GM23338 (cell line): ENCODE measurements at regions not wholly inside any gene's neighbourhood (a gene's known extent, or its start where the extent isn't known, plus 50 kb on each side); places are given as distances from the start of the nearest gene placed in this dataset.

Source experiments
- ATAC-seq: fragments of 200-7000 bp; cut with Tn5 transposase; 3 replicates; pipeline ENCODE4 v1.9.1; 2020
- DNase-seq: peaks from one replicate; pipeline ENCODE4 v3.0.0-alpha.2; 2015; ENCODE audit warnings: low spot score
- H2AFZ ChIP-seq: fragments of 200-600 bp; sonication (generic); 2 replicates; pipeline ENCODE4 v1.8.0; 2016; ENCODE audit warnings: antibody characterized with exemption, mild to moderate bottlenecking, moderate library complexity
- H3F3A ChIP-seq: fragments of 200-600 bp; sonication (generic); replicated peaks from 2 replicates; pipeline ENCODE4 v1.8.0; 2017; ENCODE audit warnings: antibody characterized with exemption, mixed run types, low read depth
- H3K27ac ChIP-seq: fragments of 200-600 bp; sonication (generic); 2 replicates; pipeline ENCODE4 v1.6.1; 2016; ENCODE audit warnings: low read depth
- H3K27me3 ChIP-seq: fragments of 200-600 bp; sonication (generic); 2 replicates; pipeline ENCODE4 v1.8.0; 2016; ENCODE audit warnings: mild to moderate bottlenecking, mixed run types, moderate library complexity; ENCODE audit not compliant: insufficient read depth
- H3K36me3 ChIP-seq: fragments of 200-600 bp; sonication (generic); 2 replicates; pipeline ENCODE4 v1.8.0; 2016; ENCODE audit warnings: mild to moderate bottlenecking; ENCODE audit not compliant: insufficient read depth
- H3K4me1 ChIP-seq: fragments of 200-600 bp; sonication (generic); 2 replicates; pipeline ENCODE4 v1.8.0; 2016; ENCODE audit warnings: mild to moderate bottlenecking, moderate library complexity; ENCODE audit not compliant: insufficient read depth
- H3K4me2 ChIP-seq: fragments of 200-600 bp; sonication (generic); 2 replicates; pipeline ENCODE4 v1.7.1; 2017; ENCODE audit warnings: mixed run types
- H3K4me3 ChIP-seq: fragments of 200-600 bp; sonication (generic); 2 replicates; pipeline ENCODE4 v1.6.1; 2016; ENCODE audit warnings: mixed run types
- H3K79me2 ChIP-seq: fragments of 200-600 bp; sonication (generic); replicated peaks from 2 replicates; pipeline ENCODE4 v1.8.0; 2017; ENCODE audit warnings: mild to moderate bottlenecking; ENCODE audit not compliant: insufficient read depth
- H3K9me2 ChIP-seq: fragments of 200-600 bp; sonication (generic); 2 replicates; pipeline ENCODE4 v1.8.0; 2017; ENCODE audit not compliant: insufficient read depth
- H4K20me1 ChIP-seq: fragments of 200-600 bp; sonication (generic); replicated peaks from 2 replicates; pipeline ENCODE4 v1.8.0; 2017; ENCODE audit warnings: mild to moderate bottlenecking; ENCODE audit not compliant: insufficient read depth
- H3K27ac Mint-ChIP-seq: 2 replicates; pipeline ENCODE4 v1.8.0; 2020; ENCODE audit warnings: inconsistent platforms, mild to moderate bottlenecking, moderate library complexity, mixed read lengths
- H3K27me3 Mint-ChIP-seq: 3 replicates; pipeline ENCODE4 v1.8.0; 2022; ENCODE audit warnings: low read depth, mild to moderate bottlenecking, moderate library complexity, mixed read lengths, inconsistent platforms; ENCODE audit not compliant: insufficient read depth, poor library complexity
- H3K36me3 Mint-ChIP-seq: 3 replicates; pipeline ENCODE4 v1.8.0; 2021; ENCODE audit warnings: low read depth, mild to moderate bottlenecking, inconsistent platforms, moderate library complexity, mixed read lengths
- H3K4me1 Mint-ChIP-seq: 3 replicates; pipeline ENCODE4 v1.8.0; 2020; ENCODE audit warnings: mild to moderate bottlenecking, inconsistent platforms, mixed read lengths
- H3K4me3 Mint-ChIP-seq: 3 replicates; pipeline ENCODE4 v1.8.0; 2021; ENCODE audit warnings: moderate library complexity, mild to moderate bottlenecking, inconsistent platforms, mixed read lengths
- H3K9me3 Mint-ChIP-seq: 3 replicates; pipeline ENCODE4 v1.8.0; 2020; ENCODE audit warnings: moderate library complexity, mild to moderate bottlenecking, inconsistent platforms, mixed read lengths
- CREB1 ChIP-seq: fragments of 250-450 bp; sonication (Bioruptor Pico); IDR thresholded peaks from 2 replicates; pipeline ENCODE4 v1.5.0; 2020; ENCODE audit warnings: low read depth, mild to moderate bottlenecking, moderate library complexity
- CTCF ChIP-seq, 2 experiments: fragments of 200-600 bp in 1 of 2; sonication (generic) in 1 of 2; conservative IDR thresholded peaks; 2 replicates each; pipeline versions ENCODE4 v1.5.1 to v1.6.1; 2016 to 2017; ENCODE audit warnings: antibody characterized with exemption in 2 of 2, low read depth in 2 of 2, mild to moderate bottlenecking in 2 of 2, moderate library complexity in 1 of 2
- ETS1 ChIP-seq: IDR thresholded peaks from 2 replicates; pipeline ENCODE4 v1.6.1; 2016; ENCODE audit warnings: antibody characterized with exemption
- EZH2 ChIP-seq: fragments of 200-600 bp; sonication (generic); IDR thresholded peaks from one replicate; pipeline ENCODE4 v1.8.0; 2017; ENCODE audit warnings: antibody characterized with exemption, mild to moderate bottlenecking, low read depth; ENCODE audit not compliant: unreplicated experiment
- EZH2phosphoT487 ChIP-seq: fragments of 200-600 bp; sonication (generic); IDR thresholded peaks from one replicate; pipeline ENCODE4 v1.8.1; 2018; ENCODE audit warnings: antibody characterized with exemption; ENCODE audit not compliant: unreplicated experiment
- JUNB ChIP-seq: IDR thresholded peaks from one replicate; pipeline ENCODE4 v1.6.1; 2016; ENCODE audit warnings: antibody characterized with exemption; ENCODE audit not compliant: unreplicated experiment
- NANOG ChIP-seq: IDR thresholded peaks from 2 replicates; pipeline ENCODE4 v1.6.1; 2016; ENCODE audit warnings: antibody characterized with exemption, borderline replicate concordance
- POLR2AphosphoS5 ChIP-seq: IDR thresholded peaks from 2 replicates; pipeline ENCODE4 v1.6.1; 2016; ENCODE audit warnings: antibody characterized with exemption, low read depth
- REST ChIP-seq: IDR thresholded peaks from one replicate; pipeline ENCODE4 v1.6.1; 2018; ENCODE audit warnings: antibody characterized with exemption; ENCODE audit not compliant: unreplicated experiment
- STAT1 ChIP-seq: IDR thresholded peaks from one replicate; pipeline ENCODE4 v1.6.1; 2016; ENCODE audit warnings: antibody characterized with exemption; ENCODE audit not compliant: unreplicated experiment
- ZNF331 ChIP-seq: fragments of 250-450 bp; sonication (Bioruptor Pico); IDR thresholded peaks from 2 replicates; pipeline ENCODE4 v1.5.0; 2020; ENCODE audit warnings: low read depth, mild to moderate bottlenecking, moderate library complexity

GRCh38 chr2:65620524-65620923, 188.1 kb upstream of the SPRED2 start:
- Histone ChIP-seq H3F3A (no peaks in the 10 kb centered on the region), H3K36me3 (no peaks in the 10 kb centered on the region), H3K4me1 (no peaks in the 10 kb centered on the region), H3K27me3 (0 out of 2 replicates have a peak, but pooled peaks cover 3% of the 10 kb centered on the region), H3K79me2 (no peaks in the 10 kb centered on the region), H3K9me2 (no peaks in the 10 kb centered on the region), H3K4me3 (no peak overlapping the region), H3K4me2 (no peak overlapping the region), H2AFZ (no peak overlapping the region), H4K20me1 (no peaks in the 10 kb centered on the region), H3K27ac (no peak overlapping the region)
- no peak overlapping the region for H3K4me3 Mint-ChIP-seq
- TF ChIP-seq ZNF331 (CRISPR knock-in tag) (no peak), REST (no peak), EZH2 (no peak), JUNB (no peak), EZH2phosphoT487 (no peak), NANOG (no peak), CTCF (conservative IDR thresholded peaks at IDR 0.05; ENCODE audit: low read depth in 2 of 2) (peak; percentile 23 to 32), STAT1 (no peak), ETS1 (no peak)
- no peaks in the 10 kb centered on the region for H3K36me3 Mint-ChIP-seq
- ATAC-seq (no peak), DNase-seq (peak; percentile 15)
- no peaks in the 10 kb centered on the region for H3K9me3 Mint-ChIP-seq
- H3K4me1 Mint-ChIP-seq: no peaks in the 10 kb centered on the region
- H3K27me3 Mint-ChIP-seq: peaks cover 4% of the 10 kb centered on the region
- H3K27ac Mint-ChIP-seq: no peak overlapping the region

GRCh38 chr2:65620026-65620425, 187.6 kb upstream of the SPRED2 start:
- Histone ChIP-seq H3K9me2 (no peaks in the 10 kb centered on the region), H3K27me3 (0 out of 2 replicates have a peak, but pooled peaks cover 3% of the 10 kb centered on the region), H3K36me3 (no peaks in the 10 kb centered on the region), H3K79me2 (no peaks in the 10 kb centered on the region), H3F3A (no peaks in the 10 kb centered on the region), H3K27ac (no peak overlapping the region), H3K4me3 (no peak overlapping the region), H3K4me1 (no peaks in the 10 kb centered on the region), H3K4me2 (no peak overlapping the region), H2AFZ (no peak overlapping the region), H4K20me1 (no peaks in the 10 kb centered on the region)
- Mint-ChIP-seq H3K27ac (no peak overlapping the region), H3K4me1 (no peaks in the 10 kb centered on the region), H3K9me3 (no peaks in the 10 kb centered on the region), H3K4me3 (no peak overlapping the region), H3K27me3 (peaks cover 4% of the 10 kb centered on the region), H3K36me3 (no peaks in the 10 kb centered on the region)
- ATAC-seq: no peak
- no peak for DNase-seq
- TF ChIP-seq POLR2AphosphoS5: no peak
- TF ChIP-seq CREB1: no peak
- no peak for TF ChIP-seq EZH2
- no peak for TF ChIP-seq STAT1
- TF ChIP-seq EZH2phosphoT487: no peak
- TF ChIP-seq CTCF (conservative IDR thresholded peaks at IDR 0.05; ENCODE audit: low read depth in 2 of 2): no peak
- no peak for TF ChIP-seq ETS1
- TF ChIP-seq ZNF331 (CRISPR knock-in tag): no peak
